ENCODE measurements at regions not wholly inside any gene's neighbourhood (a gene's known extent, or its start where the extent isn't known, plus 50 kb on each side); places are given as distances from the start of the nearest gene placed in this dataset.

DNA sequence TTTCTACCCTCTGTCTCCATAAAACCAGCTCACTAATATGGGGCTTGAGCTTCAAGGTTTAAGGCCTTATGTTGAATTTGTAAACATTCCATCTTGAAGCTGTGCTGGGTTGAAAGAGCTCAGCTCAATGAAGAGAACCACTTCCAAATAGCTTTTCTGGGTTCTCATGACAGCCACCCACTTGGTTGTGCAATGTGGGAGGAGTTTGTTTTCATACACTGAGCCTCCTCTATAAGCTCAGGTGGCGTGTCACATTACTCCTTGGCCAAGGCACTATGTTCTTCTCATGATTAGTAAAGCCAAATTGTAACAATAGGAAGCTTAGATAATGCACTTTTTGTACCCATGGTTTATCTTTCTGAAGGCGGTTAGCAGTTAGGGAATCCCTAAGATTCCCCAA is 265.6 kb downstream of the PTEN start:
- H3K4me1 ChIP-seq (ENCODE audit: control insufficient read depth, insufficient read depth, low read length), result no peaks in the 10 kb centered on the region
- ATAC-seq (no peak), DNase-seq (no peak)
- H3K4me3 ChIP-seq (ENCODE audit: low read length), result no peak overlapping the region
- intact Hi-C loops (cut with DNase I), result no loop called here
- H3K9me3 ChIP-seq (ENCODE audit: control insufficient read depth, low read length), result no peaks in the 10 kb centered on the region
- no peak overlapping the region for H3K27ac ChIP-seq (ENCODE audit: low read length)
- no peaks in the 10 kb centered on the region for H3K27me3 ChIP-seq (ENCODE audit: control insufficient read depth, insufficient read depth)
- 94% methylated on average over 2 of the region's 2 CpGs for WGBS

DNA sequence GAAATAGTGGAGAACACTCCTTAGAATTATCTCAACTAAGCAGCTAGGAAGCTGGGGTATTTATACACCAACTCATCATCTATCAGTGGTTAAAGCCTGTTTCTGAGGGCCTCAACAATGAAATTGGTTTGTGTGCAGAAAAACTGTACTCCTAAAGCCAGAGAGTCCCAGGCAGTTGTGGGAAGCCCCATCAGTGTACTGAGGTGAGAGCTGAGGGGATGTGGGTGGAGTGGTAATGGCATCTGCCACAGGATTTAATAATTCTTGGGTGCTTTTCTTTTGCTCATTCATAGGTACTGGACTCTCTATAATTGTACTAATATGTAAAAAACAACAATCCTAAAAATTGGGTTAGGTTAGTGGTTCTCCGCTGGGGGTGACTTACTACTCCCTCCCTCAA is 267.5 kb downstream of the PTEN start:
- H3K27me3 ChIP-seq (ENCODE audit: control insufficient read depth, insufficient read depth), result no peaks in the 10 kb centered on the region
- ATAC-seq (no peak), DNase-seq (no peak)
- 92% methylated on average over 1 of the region's 1 CpG for WGBS
- H3K4me3 ChIP-seq (ENCODE audit: low read length), result no peak overlapping the region
- intact Hi-C loops (cut with DNase I), result no loop called here
- H3K9me3 ChIP-seq (ENCODE audit: control insufficient read depth, low read length), result no peaks in the 10 kb centered on the region
- H3K27ac ChIP-seq (ENCODE audit: low read length), result no peak overlapping the region
- H3K4me1 ChIP-seq (ENCODE audit: control insufficient read depth, insufficient read depth, low read length), result no peaks in the 10 kb centered on the region

DNA sequence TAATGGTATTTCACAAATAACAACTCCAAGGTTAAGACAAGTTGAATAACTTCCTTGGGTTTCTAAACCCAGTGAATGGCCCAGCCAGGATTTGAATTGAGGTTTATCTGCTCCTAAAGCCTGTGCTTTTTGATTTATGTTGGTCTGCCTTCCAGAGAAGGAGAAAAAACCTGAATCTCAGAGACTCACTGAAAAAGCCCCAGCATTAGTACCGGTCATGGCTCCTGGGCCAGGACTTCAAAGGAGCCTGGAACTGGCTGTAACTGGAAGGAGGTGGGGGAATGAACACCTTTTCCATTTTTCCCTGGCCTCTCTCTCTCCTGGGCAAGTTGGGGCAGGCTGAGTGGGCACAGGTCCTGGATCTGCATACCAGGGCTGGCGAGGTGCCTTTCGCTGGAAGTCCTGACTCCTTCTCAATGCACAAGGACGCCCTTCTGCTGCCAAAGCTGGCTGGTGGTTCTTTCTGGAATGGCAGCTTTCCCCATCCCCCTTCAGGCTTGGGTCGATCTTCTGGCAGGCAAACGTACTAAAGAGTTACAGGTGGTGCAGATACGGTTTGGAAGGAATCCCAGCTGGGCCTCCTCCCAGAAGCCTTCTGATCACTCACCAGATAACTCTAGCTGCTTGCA is 268.2 kb downstream of the PTEN start:
- no peak overlapping the region for H3K4me3 ChIP-seq (ENCODE audit: low read length)
- DNase-seq (peak in 1 of 3 donors; percentile 63), ATAC-seq (peak in 1 of 2 donors; percentile 55)
- WGBS, result 55% methylated on average over 7 of the region's 7 CpGs
- no peaks in the 10 kb centered on the region for H3K27me3 ChIP-seq (ENCODE audit: control insufficient read depth, insufficient read depth)
- no peaks in the 10 kb centered on the region for H3K9me3 ChIP-seq (ENCODE audit: control insufficient read depth, low read length)
- no peak overlapping the region for H3K27ac ChIP-seq (ENCODE audit: low read length)
- intact Hi-C loops (cut with DNase I), result no loop called here
- H3K4me1 ChIP-seq (ENCODE audit: control insufficient read depth, insufficient read depth, low read length), result no peaks in the 10 kb centered on the region

DNA sequence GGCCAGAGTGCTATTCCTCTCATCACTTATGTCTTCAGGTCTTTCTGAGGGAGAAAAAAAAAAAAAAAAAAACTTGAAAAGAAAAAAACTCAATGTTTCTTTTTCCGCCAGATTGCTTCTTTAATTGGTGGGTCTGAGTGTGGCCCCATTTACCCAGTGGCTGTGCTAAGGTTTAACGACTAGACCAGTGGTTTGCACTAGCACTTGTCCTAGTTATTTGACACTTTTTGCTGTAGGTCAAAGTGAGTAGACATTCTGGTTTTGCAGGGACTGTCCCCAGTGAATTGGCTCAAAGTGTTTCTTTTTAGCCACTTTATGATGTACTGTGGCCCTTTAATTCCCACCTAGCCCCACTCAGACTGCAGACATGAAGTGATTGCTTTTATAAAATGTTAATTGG is 273.3 kb downstream of the PTEN start:
- Histone ChIP-seq H3K27ac (ENCODE audit: low read length) (no peak overlapping the region), H3K4me1 (ENCODE audit: control insufficient read depth, insufficient read depth, low read length) (no peaks in the 10 kb centered on the region), H3K27me3 (ENCODE audit: control insufficient read depth, insufficient read depth) (no peaks in the 10 kb centered on the region), H3K4me3 (ENCODE audit: low read length) (no peak overlapping the region), H3K9me3 (ENCODE audit: control insufficient read depth, low read length) (no peaks in the 10 kb centered on the region)
- DNase-seq, result no peak
- intact Hi-C loops (cut with DNase I), result no loop called here
- WGBS, result 82% methylated on average over 2 of the region's 2 CpGs
- ATAC-seq, result no peak

DNA sequence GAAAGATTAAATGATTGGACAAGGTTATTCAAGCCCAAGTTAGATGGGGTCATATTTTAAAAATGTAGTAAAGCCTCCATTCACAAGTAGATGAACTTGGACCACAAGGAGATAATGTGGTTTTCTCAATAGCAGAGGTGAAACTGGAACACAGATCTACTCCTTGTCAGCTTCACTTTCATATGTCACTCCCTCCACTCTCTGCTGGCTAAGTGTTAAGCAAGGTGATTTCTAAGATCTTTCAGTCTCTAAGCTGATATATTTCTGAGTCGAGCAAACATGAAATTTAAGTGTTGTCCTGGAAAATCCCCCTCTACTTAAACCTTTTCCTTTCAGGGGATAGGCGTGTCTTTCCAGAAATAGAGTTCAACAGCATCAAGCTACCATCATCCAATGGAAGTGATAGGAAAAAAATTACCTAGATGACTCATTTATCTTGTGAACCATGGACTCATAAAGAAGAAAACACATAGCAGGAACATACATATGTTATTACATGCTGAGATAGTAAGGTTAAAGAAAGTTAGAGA is 275.0 kb downstream of the PTEN start:
- intact Hi-C loops (cut with DNase I), result no loop called here
- 80% methylated on average over 2 of the region's 2 CpGs for WGBS
- ATAC-seq, result no peak

DNA sequence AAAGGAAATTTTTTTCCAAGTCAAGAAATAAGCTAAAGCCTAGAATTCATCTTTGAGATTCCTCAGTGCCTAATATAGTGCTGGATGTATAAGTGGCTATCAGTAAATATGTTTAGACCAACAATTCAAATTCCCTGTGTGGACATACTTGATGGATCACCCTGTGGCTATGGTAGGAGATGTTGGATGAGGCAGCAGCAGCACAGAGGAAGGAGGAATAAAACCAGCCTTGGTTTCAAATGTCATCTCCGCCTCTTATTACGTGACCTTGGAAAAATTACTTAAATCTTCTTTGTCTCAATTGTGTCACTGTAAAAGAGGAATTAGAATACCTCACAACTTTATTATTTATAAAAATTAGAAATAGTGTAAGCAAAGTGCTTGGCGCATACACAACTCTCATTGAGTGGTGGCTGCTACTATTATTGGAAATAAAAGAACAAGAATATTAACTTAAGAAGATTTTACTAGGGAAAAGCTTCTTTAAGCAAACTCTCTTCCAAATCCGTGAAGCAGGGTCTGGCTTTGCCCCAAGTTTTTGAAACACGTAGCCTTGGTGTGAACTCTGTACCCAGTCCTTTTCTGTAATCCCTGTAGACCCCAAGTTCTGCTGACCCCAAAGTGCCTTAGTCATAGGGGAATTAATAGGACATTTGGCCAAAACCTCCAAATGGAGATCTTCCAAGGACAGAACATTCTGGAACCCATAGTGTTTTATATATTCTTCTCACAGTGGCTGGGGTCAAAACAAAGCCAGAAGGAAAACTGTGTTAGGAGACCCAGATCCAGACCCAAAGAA is 283.8 kb downstream of the PTEN start:
- ATAC-seq, result peak; percentile 79 to 93
- peaks cover 3% of the 10 kb centered on the region for H3K4me1 ChIP-seq (ENCODE audit: control insufficient read depth, insufficient read depth, low read length)
- H3K27me3 ChIP-seq (ENCODE audit: control insufficient read depth, insufficient read depth), result no peaks in the 10 kb centered on the region
- H3K9me3 ChIP-seq (ENCODE audit: control insufficient read depth, low read length), result no peaks in the 10 kb centered on the region
- H3K4me3 ChIP-seq (ENCODE audit: low read length), result no peak overlapping the region
- intact Hi-C loops (cut with DNase I), result no loop called here
- WGBS, result 61% methylated on average over 5 of the region's 5 CpGs
- DNase-seq, result peak; percentile 53 to 72 (median 67)
- H3K27ac ChIP-seq (ENCODE audit: low read length), result peak overlapping the region; percentile 45

More for the DNA sequence above, 275.0 kb downstream of the PTEN start:
- no peaks in the 10 kb centered on the region for H3K27me3 ChIP-seq (ENCODE audit: control insufficient read depth, insufficient read depth)
- no peaks in the 10 kb centered on the region for H3K4me1 ChIP-seq (ENCODE audit: control insufficient read depth, insufficient read depth, low read length)
- DNase-seq, result no peak
- no peaks in the 10 kb centered on the region for H3K9me3 ChIP-seq (ENCODE audit: control insufficient read depth, low read length)
- no peak overlapping the region for H3K4me3 ChIP-seq (ENCODE audit: low read length)
- H3K27ac ChIP-seq (ENCODE audit: low read length), result no peak overlapping the region

DNA sequence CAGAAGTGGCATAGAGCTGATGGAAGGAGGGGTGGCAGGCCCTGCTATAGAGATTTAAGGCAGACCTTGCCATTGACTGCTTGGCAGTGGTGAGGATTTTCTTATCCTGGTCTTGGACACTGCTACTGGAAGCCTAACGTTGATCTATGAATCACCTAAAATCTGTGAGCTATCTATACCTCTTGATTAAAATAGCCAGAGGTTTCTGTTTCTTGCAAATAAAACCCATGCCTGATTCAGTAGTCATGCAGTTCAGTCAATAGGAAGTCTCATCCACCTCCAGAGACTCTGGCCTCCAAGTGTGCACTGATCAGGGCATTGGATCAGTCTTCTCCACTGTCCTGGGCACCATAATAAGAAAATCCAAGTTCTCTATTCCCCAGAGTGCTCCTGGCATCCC is 286.5 kb downstream of the PTEN start:
- DNase-seq (no peak), ATAC-seq (no peak)
- H3K9me3 ChIP-seq (ENCODE audit: control insufficient read depth, low read length), result no peaks in the 10 kb centered on the region
- no peaks in the 10 kb centered on the region for H3K27me3 ChIP-seq (ENCODE audit: control insufficient read depth, insufficient read depth)
- intact Hi-C loops (cut with DNase I), result no loop called here
- 45% methylated on average over 1 of the region's 1 CpG for WGBS
- H3K27ac ChIP-seq (ENCODE audit: low read length), result no peak overlapping the region
- H3K4me3 ChIP-seq (ENCODE audit: low read length), result no peak overlapping the region
- H3K4me1 ChIP-seq (ENCODE audit: control insufficient read depth, insufficient read depth, low read length), result peaks cover 10% of the 10 kb centered on the region

DNA sequence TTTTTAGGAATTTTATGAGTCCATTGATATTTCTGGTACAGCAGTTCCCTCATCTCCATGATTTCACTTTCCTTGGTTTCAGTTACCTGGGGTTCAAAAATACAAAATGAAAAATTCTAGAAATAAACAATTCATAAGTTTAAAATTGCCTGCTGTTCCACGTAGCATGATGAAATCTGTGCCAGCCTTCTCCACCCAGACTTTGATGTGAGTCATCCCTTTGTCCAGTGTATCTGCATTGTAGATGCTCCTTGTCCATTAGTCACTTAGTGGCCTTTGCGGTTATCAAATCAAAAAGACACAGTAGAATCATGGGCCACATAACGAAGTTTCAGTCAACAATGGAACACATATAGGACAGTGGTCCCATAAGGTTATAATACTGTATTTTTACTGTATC is 286.9 kb downstream of the PTEN start:
- no peak overlapping the region for H3K27ac ChIP-seq (ENCODE audit: low read length)

DNA sequence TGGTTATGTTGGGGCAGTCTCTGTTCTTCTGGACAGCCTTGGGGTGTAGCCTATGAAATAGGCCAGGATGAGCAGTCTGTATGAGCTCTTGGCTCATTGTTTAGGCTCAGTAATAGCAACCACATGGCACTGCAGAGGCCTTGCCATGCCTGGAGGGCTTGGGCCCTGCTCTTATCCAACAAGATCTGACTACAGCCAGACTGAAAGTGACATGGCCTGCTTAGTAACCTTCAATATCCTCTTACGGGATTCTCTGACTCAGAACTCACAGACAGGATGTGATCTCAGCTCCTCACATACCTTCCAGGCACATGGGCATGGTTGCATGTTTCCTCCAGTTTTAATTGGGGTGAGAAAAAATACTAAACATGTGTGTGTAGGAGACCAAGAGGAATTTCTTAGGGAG is 289.3 kb downstream of the PTEN start:
- no peak overlapping the region for H3K4me3 ChIP-seq (ENCODE audit: low read length)
- DNase-seq (no peak), ATAC-seq (peak; percentile 57 to 85)
- H3K4me1 ChIP-seq (ENCODE audit: control insufficient read depth, insufficient read depth, low read length), result peaks cover 10% of the 10 kb centered on the region
- 56% methylated on average over 1 of the region's 1 CpG for WGBS
- intact Hi-C loops (cut with DNase I), result no loop called here
- no peaks in the 10 kb centered on the region for H3K9me3 ChIP-seq (ENCODE audit: control insufficient read depth, low read length)
- H3K27me3 ChIP-seq (ENCODE audit: control insufficient read depth, insufficient read depth), result no peaks in the 10 kb centered on the region
- H3K27ac ChIP-seq (ENCODE audit: low read length), result no peak overlapping the region

More for the DNA sequence above, 286.9 kb downstream of the PTEN start:
- no peak for ATAC-seq
- H3K4me1 ChIP-seq (ENCODE audit: control insufficient read depth, insufficient read depth, low read length), result peaks cover 10% of the 10 kb centered on the region
- intact Hi-C loops (cut with DNase I), result no loop called here
- no peaks in the 10 kb centered on the region for H3K27me3 ChIP-seq (ENCODE audit: control insufficient read depth, insufficient read depth)
- WGBS, result 95% methylated on average over 3 of the region's 3 CpGs
- H3K9me3 ChIP-seq (ENCODE audit: control insufficient read depth, low read length), result no peaks in the 10 kb centered on the region
- no peak for DNase-seq
- no peak overlapping the region for H3K4me3 ChIP-seq (ENCODE audit: low read length)

DNA sequence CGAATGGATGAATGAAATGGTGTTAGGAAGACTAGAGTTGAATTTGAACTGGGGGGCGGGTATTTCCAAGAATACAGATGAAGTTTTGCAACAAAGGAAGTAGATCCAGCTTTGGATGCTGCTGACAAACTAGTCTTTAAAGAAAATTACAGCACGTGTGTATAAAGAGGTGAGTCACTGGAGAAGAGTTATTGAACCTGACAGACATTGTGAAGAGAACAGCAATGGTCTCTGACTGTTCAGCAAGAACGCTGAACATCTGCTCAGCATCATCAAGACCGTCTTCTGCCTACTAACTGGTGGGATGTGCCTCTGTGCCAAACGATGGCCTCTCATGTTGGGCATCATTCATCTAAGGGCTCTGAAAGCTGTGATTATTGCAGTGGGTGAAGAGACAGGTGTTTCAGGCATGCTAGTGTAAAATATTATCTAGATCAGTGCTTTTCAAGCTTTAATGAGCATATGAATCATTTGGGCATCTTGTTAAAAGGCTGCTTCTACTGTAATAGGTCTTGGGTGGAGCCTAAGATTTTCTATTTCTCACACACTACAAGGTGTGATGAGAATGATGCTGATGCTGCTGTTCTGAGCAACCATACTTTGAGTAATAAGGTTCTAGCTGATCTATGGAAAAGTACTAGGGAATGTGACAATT is 291.3 kb downstream of the PTEN start:
- no peaks in the 10 kb centered on the region for H3K27me3 ChIP-seq (ENCODE audit: control insufficient read depth, insufficient read depth)
- ATAC-seq (no peak), DNase-seq (no peak)
- H3K4me3 ChIP-seq (ENCODE audit: low read length), result no peak overlapping the region
- intact Hi-C loops (cut with DNase I), result no loop called here
- H3K4me1 ChIP-seq (ENCODE audit: control insufficient read depth, insufficient read depth, low read length), result peaks cover 8% of the 10 kb centered on the region
- no peak overlapping the region for H3K27ac ChIP-seq (ENCODE audit: low read length)
- H3K9me3 ChIP-seq (ENCODE audit: control insufficient read depth, low read length), result no peaks in the 10 kb centered on the region
- 90% methylated on average over 6 of the region's 6 CpGs for WGBS

DNA sequence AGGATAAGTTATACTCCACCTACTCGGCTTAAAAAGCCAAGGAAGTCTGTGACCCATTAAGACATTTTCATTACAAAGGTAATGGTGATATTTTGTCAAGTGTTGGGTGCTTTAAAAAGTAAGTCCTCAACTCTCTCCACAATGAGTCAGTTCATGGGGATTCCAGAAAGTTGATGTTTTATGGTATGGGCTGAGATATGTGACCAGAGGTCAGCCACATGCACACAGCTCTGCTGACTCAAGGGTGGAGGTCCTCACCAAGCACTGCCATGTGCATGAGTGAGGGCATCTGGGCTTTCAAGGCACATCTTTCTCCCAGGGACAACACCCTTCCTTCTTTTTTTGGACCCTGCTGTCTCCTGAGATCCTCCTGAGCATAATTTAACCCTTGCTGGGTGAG is 292.9 kb downstream of the PTEN start:
- Histone ChIP-seq H3K4me1 (ENCODE audit: control insufficient read depth, insufficient read depth, low read length) (peaks cover 7% of the 10 kb centered on the region), H3K4me3 (ENCODE audit: low read length) (no peak overlapping the region), H3K27ac (ENCODE audit: low read length) (no peak overlapping the region), H3K27me3 (ENCODE audit: control insufficient read depth, insufficient read depth) (no peaks in the 10 kb centered on the region), H3K9me3 (ENCODE audit: control insufficient read depth, low read length) (no peaks in the 10 kb centered on the region)
- 96% methylated on average over 1 of the region's 1 CpG for WGBS
- ATAC-seq, result no peak
- no peak for DNase-seq
- intact Hi-C loops (cut with DNase I), result no loop called here

All from right cardiac atrium (tissue), 5 donors.